Neural progenitor cell (in vitro differentiated cells): ENCODE measurements at regions not wholly inside any gene's neighbourhood (a gene's known extent, or its start where the extent isn't known, plus 50 kb on each side); places are given as distances from the start of the nearest gene placed in this dataset.

Source experiments
- DNase-seq: peaks from one replicate; pipeline ENCODE4 v3.0.0-alpha.2; 2016; ENCODE audit warnings: low spot score
- H2AFZ ChIP-seq: fragments of 200-600 bp; sonication (generic); replicated peaks from 2 replicates; pipeline ENCODE4 v1.6.1; 2016; ENCODE audit warnings: antibody characterized with exemption
- H3F3A ChIP-seq: fragments of 200-600 bp; sonication (generic); 2 replicates; pipeline ENCODE4 v1.6.1; 2016; ENCODE audit warnings: antibody characterized with exemption, low read depth
- H3K27ac ChIP-seq: fragments of 200-600 bp; sonication (generic); 2 replicates; pipeline ENCODE4 v1.5.1; 2016; ENCODE audit warnings: mild to moderate bottlenecking
- H3K27me3 ChIP-seq: fragments of 200-600 bp; sonication (generic); 2 replicates; pipeline ENCODE4 v1.6.1; 2016; ENCODE audit warnings: mild to moderate bottlenecking, moderate library complexity
- H3K36me3 ChIP-seq: fragments of 200-600 bp; sonication (generic); 2 replicates; pipeline ENCODE4 v1.5.1; 2016
- H3K4me1 ChIP-seq: fragments of 200-600 bp; sonication (generic); 2 replicates; pipeline ENCODE4 v1.6.1; 2016; ENCODE audit warnings: mixed run types
- H3K4me2 ChIP-seq: fragments of 200-600 bp; sonication (generic); 2 replicates; pipeline ENCODE4 v1.6.1; 2016
- H3K4me3 ChIP-seq: fragments of 200-600 bp; sonication (generic); 2 replicates; pipeline ENCODE4 v1.5.1; 2016
- H3K79me2 ChIP-seq: fragments of 200-600 bp; sonication (generic); 2 replicates; pipeline ENCODE4 v1.6.1; 2016; ENCODE audit warnings: low read depth
- H3K9ac ChIP-seq: fragments of 200-600 bp; sonication (generic); 2 replicates; pipeline ENCODE4 v1.6.1; 2016
- H3K9me3 ChIP-seq: fragments of 200-600 bp; sonication (generic); 2 replicates; pipeline ENCODE4 v1.5.1; 2016; ENCODE audit warnings: low read depth
- H4K20me1 ChIP-seq: fragments of 200-600 bp; sonication (generic); 2 replicates; pipeline ENCODE4 v1.6.1; 2016; ENCODE audit warnings: low read depth
- H3K27ac Mint-ChIP-seq: 3 replicates; pipeline ENCODE4 v1.8.0; 2021; ENCODE audit warnings: mixed read lengths
- H3K27me3 Mint-ChIP-seq: 2 replicates; pipeline ENCODE4 v1.8.0; 2022; ENCODE audit warnings: low read depth, mild to moderate bottlenecking, inconsistent platforms, moderate library complexity, mixed read lengths; ENCODE audit not compliant: insufficient read depth
- H3K36me3 Mint-ChIP-seq: 3 replicates; pipeline ENCODE4 v1.8.0; 2021; ENCODE audit warnings: mixed read lengths
- H3K4me1 Mint-ChIP-seq: 3 replicates; pipeline ENCODE4 v1.8.0; 2021; ENCODE audit warnings: mixed read lengths
- H3K4me3 Mint-ChIP-seq: 3 replicates; pipeline ENCODE4 v1.8.0; 2021; ENCODE audit warnings: mild to moderate bottlenecking, moderate library complexity, mixed read lengths
- H3K9me3 Mint-ChIP-seq: 3 replicates; pipeline ENCODE4 v1.8.0; 2020; ENCODE audit warnings: mixed read lengths
- CTCF ChIP-seq: fragments of 200-600 bp; sonication (generic); IDR thresholded peaks from 2 replicates; pipeline ENCODE4 v1.5.1; 2017; ENCODE audit warnings: antibody characterized with exemption, mild to moderate bottlenecking
- EZH2 ChIP-seq: fragments of 200-600 bp; sonication (generic); IDR thresholded peaks from 2 replicates; pipeline ENCODE4 v1.6.1; 2017; ENCODE audit warnings: antibody characterized with exemption, mild to moderate bottlenecking, moderate library complexity
- EZH2phosphoT487 ChIP-seq: fragments of 200-600 bp; sonication (generic); IDR thresholded peaks from 2 replicates; pipeline ENCODE4 v1.6.1; 2017; ENCODE audit warnings: antibody characterized with exemption

DNA sequence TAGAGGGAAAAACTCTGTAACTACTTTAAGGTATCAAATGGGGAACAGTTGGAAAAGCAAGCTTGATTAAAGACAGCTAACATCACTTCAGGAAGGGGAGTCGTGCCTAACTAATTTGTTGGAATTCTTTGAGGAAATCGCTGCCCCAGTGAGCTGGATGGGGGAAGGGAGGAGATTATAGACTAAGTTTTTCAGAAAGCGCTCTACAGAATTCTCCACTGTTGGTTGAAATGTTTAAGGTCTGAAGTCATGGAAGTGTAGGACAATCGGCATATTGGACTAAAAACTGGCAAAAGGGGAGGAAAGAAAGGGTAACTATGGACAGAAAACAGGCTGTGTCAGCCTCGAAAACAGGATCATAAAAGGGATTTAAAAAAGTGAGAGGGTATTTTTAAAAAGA lies 229.9 kb upstream of the HMGA2 start:
- H3K27me3 Mint-ChIP-seq = no peaks in the 10 kb centered on the region
- Histone ChIP-seq H3K4me2 (peak overlapping the region; percentile 68), H3F3A (no peaks in the 10 kb centered on the region), H3K9ac (no peak overlapping the region), H3K27ac (no peak overlapping the region), H3K9me3 (no peaks in the 10 kb centered on the region), H4K20me1 (no peaks in the 10 kb centered on the region), H3K4me3 (peak overlapping the region; percentile 29), H3K4me1 (peaks cover 28% of the 10 kb centered on the region), H3K79me2 (no peaks in the 10 kb centered on the region), H2AFZ (peak overlapping the region; percentile 67), H3K36me3 (no peaks in the 10 kb centered on the region), H3K27me3 (no peaks in the 10 kb centered on the region)
- H3K36me3 Mint-ChIP-seq = no peaks in the 10 kb centered on the region
- peaks cover 16% of the 10 kb centered on the region for H3K4me1 Mint-ChIP-seq
- H3K4me3 Mint-ChIP-seq = peak overlapping the region; percentile 77
- no peaks in the 10 kb centered on the region for H3K9me3 Mint-ChIP-seq
- DNase-seq = peak; percentile 62
- H3K27ac Mint-ChIP-seq = peak overlapping the region; percentile 95
- TF ChIP-seq CTCF (no peak), EZH2 (no peak), EZH2phosphoT487 (no peak)

DNA sequence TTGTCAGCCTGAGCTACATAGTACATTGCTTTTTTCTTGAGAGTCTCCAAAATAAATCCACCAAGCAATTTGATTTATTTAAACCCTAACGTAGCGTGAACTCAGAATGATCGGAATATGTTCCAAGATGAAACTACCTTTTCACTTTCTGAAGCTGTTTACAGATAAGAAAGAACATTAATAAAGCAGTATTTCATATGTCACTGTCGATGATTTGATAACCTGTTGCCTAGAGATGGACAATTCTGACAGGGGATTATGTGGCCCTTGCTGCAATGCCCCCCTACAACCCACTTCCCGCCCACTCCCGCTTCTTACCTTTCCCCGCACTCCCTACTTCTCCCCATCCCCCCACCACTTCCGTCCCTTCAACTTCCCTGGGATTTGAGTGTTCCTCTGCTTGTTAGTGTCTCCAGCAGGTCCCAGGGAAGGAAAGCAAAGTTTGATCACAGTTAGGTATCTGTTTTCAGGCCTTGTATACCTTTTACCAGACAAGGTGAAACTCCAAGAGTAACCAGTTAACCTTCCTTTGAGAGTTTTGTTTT lies 229.2 kb upstream of the HMGA2 start:
- TF ChIP-seq EZH2 (no peak), EZH2phosphoT487 (no peak), CTCF (no peak)
- H3K9me3 ChIP-seq = no peaks in the 10 kb centered on the region
- H4K20me1 ChIP-seq = no peaks in the 10 kb centered on the region
- no peaks in the 10 kb centered on the region for H3F3A ChIP-seq
- no peaks in the 10 kb centered on the region for H3K36me3 ChIP-seq
- H3K27ac Mint-ChIP-seq = no peak overlapping the region
- H3K27me3 Mint-ChIP-seq = no peaks in the 10 kb centered on the region
- H3K27me3 ChIP-seq = no peaks in the 10 kb centered on the region
- DNase-seq = no peak
- peak overlapping the region; percentile 67 for H2AFZ ChIP-seq
- H3K4me1 Mint-ChIP-seq = peaks cover 16% of the 10 kb centered on the region
- H3K4me1 ChIP-seq = peaks cover 28% of the 10 kb centered on the region
- H3K9ac ChIP-seq = no peak overlapping the region
- H3K4me3 Mint-ChIP-seq = no peak overlapping the region
- H3K79me2 ChIP-seq = no peaks in the 10 kb centered on the region
- no peak overlapping the region for H3K4me3 ChIP-seq
- peak overlapping the region; percentile 68 for H3K4me2 ChIP-seq
- H3K9me3 Mint-ChIP-seq = no peaks in the 10 kb centered on the region
- H3K27ac ChIP-seq = no peak overlapping the region
- no peaks in the 10 kb centered on the region for H3K36me3 Mint-ChIP-seq

GRCh38 chr12:65596514-65597091 lies 227.7 kb upstream of the HMGA2 start:
- Histone ChIP-seq H3K4me1 (peaks cover 28% of the 10 kb centered on the region), H3K27ac (no peak overlapping the region), H4K20me1 (no peaks in the 10 kb centered on the region), H3K9me3 (no peaks in the 10 kb centered on the region), H3K27me3 (no peaks in the 10 kb centered on the region), H3F3A (no peaks in the 10 kb centered on the region), H2AFZ (no peak overlapping the region), H3K4me3 (no peak overlapping the region), H3K9ac (no peak overlapping the region), H3K79me2 (no peaks in the 10 kb centered on the region), H3K4me2 (no peak overlapping the region), H3K36me3 (no peaks in the 10 kb centered on the region)
- Mint-ChIP-seq H3K27ac (no peak overlapping the region), H3K27me3 (no peaks in the 10 kb centered on the region), H3K9me3 (no peaks in the 10 kb centered on the region), H3K4me1 (peaks cover 16% of the 10 kb centered on the region), H3K36me3 (peaks cover 2% of the 10 kb centered on the region), H3K4me3 (no peak overlapping the region)
- TF ChIP-seq CTCF (no peak), EZH2 (no peak), EZH2phosphoT487 (no peak)
- no peak for DNase-seq
